Tibial artery (tissue), 4 donors: ENCODE measurements at regions not wholly inside any gene's neighbourhood (a gene's known extent, or its start where the extent isn't known, plus 50 kb on each side); places are given as distances from the start of the nearest gene placed in this dataset.

Experiments used
- DNase-seq, 2 donors: peaks; one replicate each; pipeline ENCODE4 v3.0.0-alpha.2; 2019
- H3K27ac ChIP-seq, 2 donors: fragments of 200-600 bp; sonication (generic) in 1 of 2; 1 replicate in 1 of 2; 2 replicates in 1 of 2; pipeline ENCODE4 v1.5.1; 2018 to 2019; ENCODE audit warnings: mild to moderate bottlenecking in 1 of 2
- H3K27me3 ChIP-seq, 2 donors: fragments of 200-600 bp; sonication (generic) in 1 of 2; one replicate each; pipeline versions ENCODE4 v1.5.1 to v1.6.0; 2016 to 2019
- H3K36me3 ChIP-seq, 3 donors: fragments of 200-600 bp; sonication (generic) in 2 of 3; one replicate each; pipeline ENCODE4 v1.5.1; 2016 to 2019; ENCODE audit warnings: mild to moderate bottlenecking in 2 of 3
- H3K4me1 ChIP-seq, 4 donors: fragments of 200-600 bp; sonication (generic) in 2 of 4; 1 replicate in 3 of 4; 2 replicates in 1 of 4; pipeline ENCODE4 v1.5.1; 2016 to 2019
- H3K4me3 ChIP-seq, 2 donors: fragments of 200-600 bp; sonication (generic) in 1 of 2; 1 replicate in 1 of 2; 2 replicates in 1 of 2; pipeline ENCODE4 v1.5.1; 2018 to 2019; ENCODE audit warnings: mild to moderate bottlenecking in 2 of 2
- H3K9me3 ChIP-seq, 3 donors: fragments of 200-600 bp; sonication (generic) in 1 of 3; one replicate each; pipeline ENCODE4 v1.5.1; 2016 to 2019
- CTCF ChIP-seq, 2 experiments: fragments of 200-600 bp in 1 of 2; fragments of 450-650 bp in 1 of 2; IDR thresholded peaks; one replicate each; pipeline ENCODE4 v1.5.1; 2017 to 2019; ENCODE audit warnings: antibody characterized with exemption in 2 of 2, mild to moderate bottlenecking in 1 of 2, moderate library complexity in 1 of 2
- intact Hi-C: fragments of 100-400 bp; cut with DNase I; formaldehyde crosslinking; loops from one replicate; pipeline ENCODE4 v1.15.0; 2023; ENCODE audit warnings: low total_unique reads

DNA sequence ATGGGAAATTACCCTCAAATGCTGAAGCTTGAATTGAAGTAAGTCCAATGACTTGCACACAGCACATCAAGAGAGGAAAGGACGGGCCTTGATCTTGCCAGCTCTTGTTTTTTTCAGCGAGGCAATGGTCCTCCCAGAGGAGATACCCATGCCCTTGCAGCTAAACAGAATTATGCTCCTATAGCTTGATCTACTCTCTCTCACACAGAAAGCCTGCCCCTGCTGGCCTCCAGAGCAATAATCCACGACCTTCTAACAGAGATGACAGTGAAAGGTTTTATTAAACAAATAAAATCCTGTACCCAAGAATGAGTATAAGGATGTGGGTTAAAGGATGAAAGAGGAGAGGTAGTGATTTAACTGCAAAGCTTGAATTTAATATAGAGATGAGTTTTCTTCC is 268.0 kb downstream of the ADRA2A start:
- Histone ChIP-seq H3K36me3 (no peaks in the 10 kb centered on the region), H3K27me3 (no peaks in the 10 kb centered on the region)
- no peak for TF ChIP-seq CTCF (IDR thresholded peaks at IDR 0.05)

GRCh38 chr10:111347386-111348013 is 270.7 kb downstream of the ADRA2A start:
- Histone ChIP-seq H3K4me1 (no peaks in the 10 kb centered on the region), H3K36me3 (no peaks in the 10 kb centered on the region), H3K27me3 (no peaks in the 10 kb centered on the region), H3K4me3 (no peak overlapping the region), H3K9me3 (no peaks in the 10 kb centered on the region), H3K27ac (no peak overlapping the region)
- intact Hi-C loops, result no loop called here
- no peak for DNase-seq
- TF ChIP-seq CTCF (IDR thresholded peaks at IDR 0.05), result no peak

More for the DNA sequence above, 268.0 kb downstream of the ADRA2A start:
- DNase-seq, result no peak
- intact Hi-C loops, result no loop called here
- H3K9me3 ChIP-seq, result peaks cover 0 to 5% (median 3%) of the 10 kb centered on the region in 3 donors
- no peak overlapping the region for H3K4me3 ChIP-seq
- H3K27ac ChIP-seq, result no peak overlapping the region
- H3K4me1 ChIP-seq, result no peaks in the 10 kb centered on the region

- intact Hi-C loops, result no loop called here
- no peak overlapping the region for H3K4me3 ChIP-seq
- no peaks in the 10 kb centered on the region for H3K4me1 ChIP-seq
- no peak for TF ChIP-seq CTCF (IDR thresholded peaks at IDR 0.05)
- no peaks in the 10 kb centered on the region for H3K36me3 ChIP-seq
- H3K9me3 ChIP-seq, result no peaks in the 10 kb centered on the region
- no peaks in the 10 kb centered on the region for H3K27me3 ChIP-seq
- H3K27ac ChIP-seq, result no peak overlapping the region
- no peak for DNase-seq
Measured at GRCh38 chr10:111348076-111348475, 271.2 kb downstream of the ADRA2A start.

GRCh38 chr10:111354859-111355258 is 278.0 kb downstream of the ADRA2A start:
- Histone ChIP-seq H3K27me3 (no peaks in the 10 kb centered on the region), H3K4me1 (no peaks in the 10 kb centered on the region), H3K36me3 (no peaks in the 10 kb centered on the region), H3K27ac (no peak overlapping the region), H3K4me3 (no peak overlapping the region), H3K9me3 (no peaks in the 10 kb centered on the region)
- TF ChIP-seq CTCF (IDR thresholded peaks at IDR 0.05), result no peak
- intact Hi-C loops, result no loop called here
- no peak for DNase-seq

DNA sequence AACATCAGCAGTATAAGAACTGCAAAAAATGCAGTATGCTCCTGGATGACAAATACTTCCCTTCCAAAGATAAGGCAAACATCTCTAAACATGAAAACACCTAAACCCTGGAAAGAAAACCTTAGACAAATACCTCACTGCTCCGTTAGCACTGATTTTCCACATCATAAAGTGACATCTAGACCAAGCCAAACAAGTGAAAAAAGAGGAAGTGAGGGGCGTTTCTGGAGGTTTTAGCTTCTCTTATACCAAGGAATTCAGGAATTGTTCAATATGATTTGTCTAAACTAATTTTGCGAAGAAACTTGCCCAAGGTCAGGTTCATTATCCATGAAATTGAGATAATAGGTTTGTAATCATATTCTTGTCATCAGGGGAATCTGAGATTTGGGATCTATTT is 279.7 kb downstream of the ADRA2A start:
- intact Hi-C loops, result no loop called here
- no peak for TF ChIP-seq CTCF (IDR thresholded peaks at IDR 0.05)

GRCh38 chr10:111357859-111358258 is 281.0 kb downstream of the ADRA2A start:
- H3K27me3 ChIP-seq, result no peaks in the 10 kb centered on the region
- H3K9me3 ChIP-seq, result no peaks in the 10 kb centered on the region
- H3K27ac ChIP-seq, result no peak overlapping the region
- H3K4me3 ChIP-seq, result no peak overlapping the region
- TF ChIP-seq CTCF (IDR thresholded peaks at IDR 0.05), result no peak
- no peaks in the 10 kb centered on the region for H3K4me1 ChIP-seq
- DNase-seq, result no peak
- intact Hi-C loops, result no loop called here
- H3K36me3 ChIP-seq, result no peaks in the 10 kb centered on the region

More for the DNA sequence above, 279.7 kb downstream of the ADRA2A start:
- no peak overlapping the region for H3K27ac ChIP-seq
- no peaks in the 10 kb centered on the region for H3K36me3 ChIP-seq
- H3K4me1 ChIP-seq, result no peaks in the 10 kb centered on the region
- H3K27me3 ChIP-seq, result no peaks in the 10 kb centered on the region
- no peaks in the 10 kb centered on the region for H3K9me3 ChIP-seq
- DNase-seq, result no peak
- no peak overlapping the region for H3K4me3 ChIP-seq
